Erythroblast (primary cell): ENCODE measurements at regions not wholly inside any gene's neighbourhood (a gene's known extent, or its start where the extent isn't known, plus 50 kb on each side); places are given as distances from the start of the nearest gene placed in this dataset.
"Not testable (repeated sequence)": the region's sequence is repeated elsewhere in the genome, so short reads cannot be mapped to it uniquely, and the experiment has no call there.

ENCODE experiments used
- DNase-seq, 2 experiments: peaks; one replicate each; lab custom pipeline; 2025; lab: John Stamatoyannopoulos, UW
- GATA1 ChIP-seq: IDR thresholded peaks from 2 replicates; pipeline ENCODE4 v1.6.1; 2011; ENCODE audit warnings: low read depth, mild to moderate bottlenecking, control low read depth, low read length, moderate library complexity
- POLR2A ChIP-seq: IDR thresholded peaks from 2 replicates; pipeline ENCODE4 v1.6.1; 2011; ENCODE audit warnings: mild to moderate bottlenecking, low read length

GRCh38 chr13:18739310-18739709 lies 442.3 kb downstream of the TUBA3C start:
- TF ChIP-seq GATA1 (no peak), POLR2A (no peak)
- no peak for DNase-seq

- DNase-seq, result not testable (repeated sequence)
Measured at GRCh38 chr13:18738086-18738485, 443.5 kb downstream of the TUBA3C start.

- DNase-seq, result not testable (repeated sequence)
Measured at GRCh38 chr13:18727138-18727537, 454.5 kb downstream of the TUBA3C start.

GRCh38 chr13:18726524-18726923 lies 455.1 kb downstream of the TUBA3C start:
- not testable (repeated sequence) for DNase-seq

GRCh38 chr13:18725242-18725822 lies 456.3 kb downstream of the TUBA3C start:
- not testable (repeated sequence) for DNase-seq

- no peak for DNase-seq
- TF ChIP-seq POLR2A (no peak), GATA1 (no peak)
Measured at GRCh38 chr13:18714889-18715288, 466.7 kb downstream of the TUBA3C start.

GRCh38 chr13:18710673-18711072 lies 471.0 kb downstream of the TUBA3C start:
- not testable (repeated sequence) for DNase-seq

- not testable (repeated sequence) for DNase-seq
Measured at GRCh38 chr13:18706538-18706937, 475.1 kb downstream of the TUBA3C start.

- not testable (repeated sequence) for DNase-seq
Measured at GRCh38 chr13:18702464-18703247, 479.0 kb downstream of the TUBA3C start.

GRCh38 chr13:18698332-18698731 lies 483.3 kb downstream of the TUBA3C start:
- not testable (repeated sequence) for DNase-seq

GRCh38 chr13:18697851-18698250 lies 483.8 kb downstream of the TUBA3C start:
- not testable (repeated sequence) for DNase-seq

GRCh38 chr13:18697221-18697620 lies 484.4 kb downstream of the TUBA3C start:
- not testable (repeated sequence) for DNase-seq

GRCh38 chr13:18677403-18677802 lies 504.2 kb downstream of the TUBA3C start:
- not testable (repeated sequence) for DNase-seq

- not testable (repeated sequence) for DNase-seq
Measured at GRCh38 chr13:18675268-18675667, 506.4 kb downstream of the TUBA3C start.

GRCh38 chr13:18673794-18674193 lies 507.8 kb downstream of the TUBA3C start:
- not testable (repeated sequence) for DNase-seq

GRCh38 chr13:18666585-18666984 lies 515.0 kb downstream of the TUBA3C start:
- DNase-seq, result not testable (repeated sequence)

GRCh38 chr13:18665716-18666115 lies 515.9 kb downstream of the TUBA3C start:
- DNase-seq, result not testable (repeated sequence)

- not testable (repeated sequence) for DNase-seq
Measured at GRCh38 chr13:18665124-18665523, 516.5 kb downstream of the TUBA3C start.

GRCh38 chr13:18663222-18663621 lies 518.4 kb downstream of the TUBA3C start:
- not testable (repeated sequence) for DNase-seq

- DNase-seq, result not testable (repeated sequence)
Measured at GRCh38 chr13:18643644-18644172, 537.9 kb downstream of the TUBA3C start.

GRCh38 chr13:18628928-18629327 lies 552.7 kb downstream of the TUBA3C start:
- not testable (repeated sequence) for DNase-seq
